ENCODE measurements at regions not wholly inside any gene's neighbourhood (a gene's known extent, or its start where the extent isn't known, plus 50 kb on each side); places are given as distances from the start of the nearest gene placed in this dataset.

DNA sequence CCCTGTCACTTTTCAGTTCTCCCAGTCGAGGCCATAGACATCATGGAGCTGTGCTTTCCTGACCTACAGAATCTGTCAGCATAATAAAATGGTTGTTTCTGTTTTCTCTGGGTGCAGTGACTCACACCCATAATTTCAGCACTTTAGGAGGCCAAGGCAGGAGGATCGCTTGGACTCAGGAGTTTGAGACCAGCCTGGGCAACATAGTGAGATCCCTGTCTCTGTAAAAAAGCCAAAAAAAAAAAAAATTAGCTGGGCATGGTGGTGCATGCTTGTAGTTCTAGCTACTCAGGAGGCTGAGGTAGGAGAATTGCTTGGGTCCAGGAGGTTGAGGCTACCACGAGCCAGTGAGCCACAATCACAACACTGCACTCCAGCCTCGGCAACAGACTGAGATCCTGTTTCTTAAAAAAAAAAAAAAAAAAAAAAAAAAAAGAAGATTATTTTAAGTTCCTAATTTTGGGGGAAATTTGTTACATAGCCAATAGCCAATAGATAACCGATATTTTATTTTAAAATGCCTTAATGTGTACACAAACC lies 196.2 kb downstream of the ADSS2 start:
- intact Hi-C loops (cut with micrococcal nuclease): no loop called here
- H3K27me3 ChIP-seq (ENCODE audit: low read depth): peaks cover 13% of the 10 kb centered on the region
- H3K27ac ChIP-seq (replicated peaks): no peak overlapping the region
- no peak for DNase-seq
- H3K36me3 ChIP-seq: no peaks in the 10 kb centered on the region
- TF ChIP-seq, protein P1, sequence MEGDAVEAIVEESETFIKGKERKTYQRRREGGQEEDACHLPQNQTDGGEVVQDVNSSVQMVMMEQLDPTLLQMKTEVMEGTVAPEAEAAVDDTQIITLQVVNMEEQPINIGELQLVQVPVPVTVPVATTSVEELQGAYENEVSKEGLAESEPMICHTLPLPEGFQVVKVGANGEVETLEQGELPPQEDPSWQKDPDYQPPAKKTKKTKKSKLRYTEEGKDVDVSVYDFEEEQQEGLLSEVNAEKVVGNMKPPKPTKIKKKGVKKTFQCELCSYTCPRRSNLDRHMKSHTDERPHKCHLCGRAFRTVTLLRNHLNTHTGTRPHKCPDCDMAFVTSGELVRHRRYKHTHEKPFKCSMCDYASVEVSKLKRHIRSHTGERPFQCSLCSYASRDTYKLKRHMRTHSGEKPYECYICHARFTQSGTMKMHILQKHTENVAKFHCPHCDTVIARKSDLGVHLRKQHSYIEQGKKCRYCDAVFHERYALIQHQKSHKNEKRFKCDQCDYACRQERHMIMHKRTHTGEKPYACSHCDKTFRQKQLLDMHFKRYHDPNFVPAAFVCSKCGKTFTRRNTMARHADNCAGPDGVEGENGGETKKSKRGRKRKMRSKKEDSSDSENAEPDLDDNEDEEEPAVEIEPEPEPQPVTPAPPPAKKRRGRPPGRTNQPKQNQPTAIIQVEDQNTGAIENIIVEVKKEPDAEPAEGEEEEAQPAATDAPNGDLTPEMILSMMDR (IDR thresholded peaks at IDR 0.05; ENCODE audit: borderline replicate concordance): no peak
- peaks cover 7% of the 10 kb centered on the region for H3K9me3 ChIP-seq (replicated peaks)
- no peaks in the 10 kb centered on the region for H3K4me1 ChIP-seq
- H3K4me3 ChIP-seq: no peak overlapping the region

DNA sequence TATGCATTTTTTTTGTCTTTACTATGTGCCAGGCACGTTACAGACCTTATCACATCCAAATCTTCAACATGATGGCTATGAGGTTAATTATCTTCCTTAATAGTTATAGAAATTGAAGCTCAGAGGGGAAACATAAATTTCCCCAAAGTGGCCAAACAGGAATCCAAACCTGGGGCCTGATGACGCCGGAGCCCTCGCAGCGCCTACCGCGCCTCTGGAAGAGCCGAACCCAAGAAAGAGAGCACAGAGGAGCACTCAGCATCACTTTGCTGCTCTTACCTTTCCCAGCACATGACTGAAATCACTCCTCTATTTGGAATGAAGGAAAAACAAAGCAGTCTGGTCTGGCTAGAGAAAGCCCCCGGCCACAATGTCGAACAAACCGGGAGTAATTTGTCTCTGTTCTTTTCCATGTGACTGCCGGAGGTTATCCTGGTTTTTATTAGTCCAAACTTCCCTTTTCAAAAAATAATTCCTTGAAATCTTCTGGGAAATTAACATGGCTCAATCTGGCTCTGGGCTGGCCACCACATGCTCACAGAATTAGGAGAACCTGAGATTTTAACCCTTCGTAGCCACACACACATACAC lies 195.5 kb downstream of the ADSS2 start:
- H3K4me3 ChIP-seq: no peak overlapping the region
- H3K27ac ChIP-seq (replicated peaks): no peak overlapping the region
- H3K36me3 ChIP-seq: no peaks in the 10 kb centered on the region
- no peak for DNase-seq
- intact Hi-C loops (cut with micrococcal nuclease): no loop called here
- peaks cover 7% of the 10 kb centered on the region for H3K9me3 ChIP-seq (replicated peaks)
- H3K27me3 ChIP-seq (ENCODE audit: low read depth): peaks cover 13% of the 10 kb centered on the region
- TF ChIP-seq, protein P1 (IDR thresholded peaks at IDR 0.05; ENCODE audit: borderline replicate concordance): no peak
- H3K4me1 ChIP-seq: no peaks in the 10 kb centered on the region

DNA sequence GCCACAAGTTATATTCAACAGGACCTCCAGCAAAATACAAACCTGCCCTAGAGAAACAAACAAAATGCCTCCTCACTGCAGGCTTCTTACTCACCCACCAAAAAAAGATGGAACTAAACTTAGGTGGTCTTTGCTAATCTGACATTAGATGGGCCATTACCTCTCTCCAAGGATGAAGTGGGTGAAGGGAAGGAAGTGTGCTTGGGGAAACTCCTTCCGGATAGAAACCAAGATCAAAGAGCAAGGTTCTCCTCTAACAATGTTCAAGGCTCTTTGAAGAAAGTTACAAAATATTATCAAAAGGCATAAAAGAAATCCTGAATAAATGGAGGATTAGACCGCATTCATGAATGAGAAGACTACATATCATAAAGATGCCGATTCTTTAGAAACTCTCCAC lies 187.5 kb downstream of the ADSS2 start:
- no peak for DNase-seq
- H3K27ac ChIP-seq (replicated peaks): no peak overlapping the region
- intact Hi-C loops (cut with micrococcal nuclease): no loop called here

DNA sequence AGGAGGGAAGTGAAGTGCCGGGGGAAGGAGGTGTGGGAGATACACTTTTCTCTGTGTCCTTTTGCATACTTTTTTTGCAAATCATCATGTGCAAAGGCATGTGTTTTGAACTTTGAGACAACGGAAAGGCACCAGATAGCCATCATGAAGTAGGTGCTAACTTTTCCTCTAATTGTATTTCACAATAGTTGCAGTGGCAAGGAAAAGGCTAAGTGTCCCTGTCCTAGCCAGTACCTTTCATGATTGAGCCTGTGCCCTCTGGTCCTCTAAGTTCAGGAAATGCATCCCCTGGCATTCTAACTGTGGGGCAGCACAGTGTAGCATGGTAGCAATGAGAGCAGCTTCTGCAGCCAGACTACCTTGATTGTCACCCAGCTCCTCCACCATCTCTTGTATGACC lies 186.2 kb downstream of the ADSS2 start:
- H3K9me3 ChIP-seq (replicated peaks): peaks cover 7% of the 10 kb centered on the region
- no peaks in the 10 kb centered on the region for H3K36me3 ChIP-seq
- DNase-seq: no peak
- no peak overlapping the region for H3K27ac ChIP-seq (replicated peaks)
- H3K4me3 ChIP-seq: no peak overlapping the region
- H3K4me1 ChIP-seq: no peaks in the 10 kb centered on the region
- TF ChIP-seq, protein P1 (IDR thresholded peaks at IDR 0.05; ENCODE audit: borderline replicate concordance): no peak
- H3K27me3 ChIP-seq (ENCODE audit: low read depth): peaks cover 4% of the 10 kb centered on the region
- intact Hi-C loops (cut with micrococcal nuclease): no loop called here

More for the DNA sequence above, 187.5 kb downstream of the ADSS2 start:
- TF ChIP-seq, protein P1 (IDR thresholded peaks at IDR 0.05; ENCODE audit: borderline replicate concordance): no peak
- Histone ChIP-seq H3K9me3 (replicated peaks) (no peaks in the 10 kb centered on the region), H3K27me3 (ENCODE audit: low read depth) (peaks cover 8% of the 10 kb centered on the region), H3K4me3 (no peak overlapping the region), H3K4me1 (no peaks in the 10 kb centered on the region), H3K36me3 (no peaks in the 10 kb centered on the region)

DNA sequence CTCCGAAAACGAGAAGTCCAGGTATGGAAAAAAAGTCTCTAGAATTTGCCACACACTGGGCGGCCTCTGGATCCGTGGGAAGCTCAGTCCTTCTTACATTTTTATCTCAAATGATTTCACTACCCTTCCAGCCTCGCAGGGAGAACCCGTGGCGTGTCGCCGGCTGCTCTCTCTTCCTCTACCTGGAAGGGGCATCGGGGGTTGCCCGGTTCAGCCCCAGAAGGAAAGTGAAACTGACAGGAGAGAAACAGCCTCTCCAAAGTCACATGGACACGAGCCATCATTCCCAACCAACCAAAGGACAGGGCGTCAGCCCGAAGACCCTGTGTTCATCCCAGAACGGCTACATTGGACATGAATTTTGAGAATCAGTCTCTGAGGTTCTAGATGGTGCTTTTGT lies 182.5 kb downstream of the ADSS2 start:
- peaks cover 4% of the 10 kb centered on the region for H3K27me3 ChIP-seq (ENCODE audit: low read depth)
- TF ChIP-seq, protein P1 (IDR thresholded peaks at IDR 0.05; ENCODE audit: borderline replicate concordance): no peak
- H3K9me3 ChIP-seq (replicated peaks): peaks cover 17% of the 10 kb centered on the region
- intact Hi-C loops (cut with micrococcal nuclease): no loop called here
- no peak overlapping the region for H3K4me3 ChIP-seq
- no peak for DNase-seq
- peaks cover 6% of the 10 kb centered on the region for H3K4me1 ChIP-seq
- H3K27ac ChIP-seq (replicated peaks): no peak overlapping the region
- no peaks in the 10 kb centered on the region for H3K36me3 ChIP-seq
